PC-3 (cell line): ENCODE measurements at regions not wholly inside any gene's neighbourhood (a gene's known extent, or its start where the extent isn't known, plus 50 kb on each side); places are given as distances from the start of the nearest gene placed in this dataset.

Experiments
- CTCF ChIP-seq: fragments of 300-600 bp; sonication (generic); conservative IDR thresholded peaks from 2 replicates; pipeline ENCODE4 v1.5.1; 2017; ENCODE audit warnings: antibody characterized with exemption, low read depth, mild to moderate bottlenecking, low read length
- EZH2 ChIP-seq: fragments of 300-600 bp; sonication (generic); IDR thresholded peaks from one replicate; pipeline ENCODE4 v1.6.1; 2017; ENCODE audit warnings: antibody characterized with exemption, mild to moderate bottlenecking, low read length; ENCODE audit not compliant: unreplicated experiment
- EZH2phosphoT487 ChIP-seq: fragments of 300-600 bp; sonication (generic); IDR thresholded peaks from 2 replicates; pipeline ENCODE4 v1.6.1; 2018; ENCODE audit warnings: mild to moderate bottlenecking, antibody characterized with exemption, low read length, borderline replicate concordance

GRCh38 chr3:63731866-63732265, 79.4 kb downstream of the SNTN start:
- TF ChIP-seq CTCF (no peak), EZH2 (no peak), EZH2phosphoT487 (no peak)
